ENCODE measurements at regions not wholly inside any gene's neighbourhood (a gene's known extent, or its start where the extent isn't known, plus 50 kb on each side); places are given as distances from the start of the nearest gene placed in this dataset.

GRCh38 chr2:129620411-129620810 lies 359.1 kb upstream of the RAB6C start:
- intact Hi-C loops (cut with micrococcal nuclease) (no loop called here), dilution Hi-C loops (cut with MboI; ENCODE audit: extremely low pct_ligation_motif_present, low sequenced_read_pairs) (no loop called here)
- no peak for DNase-seq (ENCODE audit: low read depth, low spot score)
- no TSS peak for BruUV-seq (replicated peaks)
- Histone ChIP-seq H3K36me3 (ENCODE audit: control insufficient read depth in 2 of 2, extremely low read depth in 1 of 2, insufficient read depth in 2 of 2, low read length in 2 of 2) (no peaks in the 10 kb centered on the region), H3K4me2 (ENCODE audit: insufficient read depth, low read length) (no peak overlapping the region), H3K4me3 (replicated peaks in 1 of 3; ENCODE audit: insufficient read depth in 1 of 3, low read depth in 1 of 3, low read length in 3 of 3) (no peak overlapping the region), H2AFZ (ENCODE audit: low read depth, low read length) (no peak overlapping the region), H3K9me1 (replicated peaks; ENCODE audit: control insufficient read depth, extremely low read depth, insufficient read depth, low read length) (no peaks in the 10 kb centered on the region), H3K9me3 (replicated peaks; ENCODE audit: control insufficient read depth, insufficient read depth, low read length) (peaks cover 2% of the 10 kb centered on the region), H4K20me1 (replicated peaks; ENCODE audit: control insufficient read depth, extremely low read depth, insufficient read depth, low read length) (no peaks in the 10 kb centered on the region), H3K4me1 (ENCODE audit: control insufficient read depth, extremely low read depth, insufficient read depth, low read length) (no peaks in the 10 kb centered on the region), H3K79me2 (ENCODE audit: control insufficient read depth, insufficient read depth, low read length) (no peaks in the 10 kb centered on the region), H3K27ac (ENCODE audit: insufficient read depth, low read depth, low read length) (no peak overlapping the region), H3K9ac (replicated peaks; ENCODE audit: extremely low read depth, insufficient read depth, low read length) (no peak overlapping the region), H3K27me3 (ENCODE audit: control insufficient read depth in 2 of 2, insufficient read depth in 2 of 2, low read length in 2 of 2) (no peaks in the 10 kb centered on the region)
- CTCF ChIA-PET: no interaction called here
- TF ChIP-seq, protein P1, sequence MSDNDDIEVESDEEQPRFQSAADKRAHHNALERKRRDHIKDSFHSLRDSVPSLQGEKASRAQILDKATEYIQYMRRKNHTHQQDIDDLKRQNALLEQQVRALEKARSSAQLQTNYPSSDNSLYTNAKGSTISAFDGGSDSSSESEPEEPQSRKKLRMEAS (IDR thresholded peaks at IDR 0.05; ENCODE audit: insufficient read depth, insufficient read length): no peak
- TF ChIP-seq MYC (IDR thresholded peaks at IDR 0.05; ENCODE audit: low read depth, low read length): no peak
- no peak for TF ChIP-seq EZH2 (IDR thresholded peaks at IDR 0.05; ENCODE audit: borderline replicate concordance, low read depth, low read length, severe bottlenecking)
- TF ChIP-seq JUN (IDR thresholded peaks at IDR 0.05; ENCODE audit: borderline replicate concordance, insufficient read depth, insufficient read length, low read depth): no peak
- TF ChIP-seq POLR2A (IDR thresholded peaks at IDR 0.05; ENCODE audit: low read depth, low read length): no peak
- FAIRE-seq: no peak
- POLR2A ChIA-PET: no interaction called here

GRCh38 chr2:129623783-129624182 lies 355.7 kb upstream of the RAB6C start:
- H3K4me1 ChIP-seq (ENCODE audit: control insufficient read depth, extremely low read depth, insufficient read depth, low read length): no peaks in the 10 kb centered on the region
- intact Hi-C loops (cut with micrococcal nuclease) (no loop called here), dilution Hi-C loops (cut with MboI; ENCODE audit: extremely low pct_ligation_motif_present, low sequenced_read_pairs) (no loop called here)
- ChIA-PET POLR2A (no interaction called here), CTCF (no interaction called here)
- no peaks in the 10 kb centered on the region for H3K9me1 ChIP-seq (replicated peaks; ENCODE audit: control insufficient read depth, extremely low read depth, insufficient read depth, low read length)
- H3K27ac ChIP-seq (ENCODE audit: insufficient read depth, low read depth, low read length): no peak overlapping the region
- TF ChIP-seq, protein P2, sequence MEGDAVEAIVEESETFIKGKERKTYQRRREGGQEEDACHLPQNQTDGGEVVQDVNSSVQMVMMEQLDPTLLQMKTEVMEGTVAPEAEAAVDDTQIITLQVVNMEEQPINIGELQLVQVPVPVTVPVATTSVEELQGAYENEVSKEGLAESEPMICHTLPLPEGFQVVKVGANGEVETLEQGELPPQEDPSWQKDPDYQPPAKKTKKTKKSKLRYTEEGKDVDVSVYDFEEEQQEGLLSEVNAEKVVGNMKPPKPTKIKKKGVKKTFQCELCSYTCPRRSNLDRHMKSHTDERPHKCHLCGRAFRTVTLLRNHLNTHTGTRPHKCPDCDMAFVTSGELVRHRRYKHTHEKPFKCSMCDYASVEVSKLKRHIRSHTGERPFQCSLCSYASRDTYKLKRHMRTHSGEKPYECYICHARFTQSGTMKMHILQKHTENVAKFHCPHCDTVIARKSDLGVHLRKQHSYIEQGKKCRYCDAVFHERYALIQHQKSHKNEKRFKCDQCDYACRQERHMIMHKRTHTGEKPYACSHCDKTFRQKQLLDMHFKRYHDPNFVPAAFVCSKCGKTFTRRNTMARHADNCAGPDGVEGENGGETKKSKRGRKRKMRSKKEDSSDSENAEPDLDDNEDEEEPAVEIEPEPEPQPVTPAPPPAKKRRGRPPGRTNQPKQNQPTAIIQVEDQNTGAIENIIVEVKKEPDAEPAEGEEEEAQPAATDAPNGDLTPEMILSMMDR (IDR thresholded peaks at IDR 0.05; ENCODE audit: extremely low read depth in 1 of 2, insufficient read depth in 1 of 2, low read depth in 1 of 2, low read length in 2 of 2): no peak
- no peak for TF ChIP-seq POLR2AphosphoS5 (IDR thresholded peaks at IDR 0.05; ENCODE audit: insufficient read depth, low read depth, low read length)
- TF ChIP-seq, protein P1 (IDR thresholded peaks at IDR 0.05; ENCODE audit: insufficient read depth, insufficient read length): no peak
- TF ChIP-seq MYC (IDR thresholded peaks at IDR 0.05; ENCODE audit: low read depth, low read length): no peak
- TF ChIP-seq GATA2 (IDR thresholded peaks at IDR 0.05; ENCODE audit: insufficient read depth, insufficient read length, low read depth, low read length): no peak
- TF ChIP-seq EZH2 (IDR thresholded peaks at IDR 0.05; ENCODE audit: borderline replicate concordance, low read depth, low read length, severe bottlenecking): no peak
- no peak for TF ChIP-seq JUN (IDR thresholded peaks at IDR 0.05; ENCODE audit: borderline replicate concordance, insufficient read depth, insufficient read length, low read depth)
- DNase-seq (ENCODE audit: low read depth, low spot score): no peak
- BruUV-seq (replicated peaks): no TSS peak
- FAIRE-seq: no peak
- H3K79me2 ChIP-seq (ENCODE audit: control insufficient read depth, insufficient read depth, low read length): no peaks in the 10 kb centered on the region
- H3K36me3 ChIP-seq (ENCODE audit: control insufficient read depth in 2 of 2, extremely low read depth in 1 of 2, insufficient read depth in 2 of 2, low read length in 2 of 2): no peaks in the 10 kb centered on the region
- no peaks in the 10 kb centered on the region for H4K20me1 ChIP-seq (replicated peaks; ENCODE audit: control insufficient read depth, extremely low read depth, insufficient read depth, low read length)
- H3K9ac ChIP-seq (replicated peaks; ENCODE audit: extremely low read depth, insufficient read depth, low read length): no peak overlapping the region
- no peak overlapping the region for H2AFZ ChIP-seq (ENCODE audit: low read depth, low read length)
- H3K4me2 ChIP-seq (ENCODE audit: insufficient read depth, low read length): no peak overlapping the region
- peaks cover 2% of the 10 kb centered on the region for H3K9me3 ChIP-seq (replicated peaks; ENCODE audit: control insufficient read depth, insufficient read depth, low read length)
- no peak overlapping the region for H3K4me3 ChIP-seq (replicated peaks in 1 of 3; ENCODE audit: insufficient read depth in 1 of 3, low read depth in 1 of 3, low read length in 3 of 3)
- H3K27me3 ChIP-seq (ENCODE audit: control insufficient read depth in 2 of 2, insufficient read depth in 2 of 2, low read length in 2 of 2): no peaks in the 10 kb centered on the region
